Medulla oblongata (tissue), 1 donor: ENCODE measurements at regions not wholly inside any gene's neighbourhood (a gene's known extent, or its start where the extent isn't known, plus 50 kb on each side); places are given as distances from the start of the nearest gene placed in this dataset.

Experiments used
- DNase-seq: peaks from one replicate; pipeline ENCODE4 v3.0.0-alpha.2; 2015; ENCODE audit errors: extremely low spot score

- DNase-seq: no peak
Measured at GRCh38 chr10:130862626-130863025, 448.9 kb downstream of the TCERG1L start.

DNA sequence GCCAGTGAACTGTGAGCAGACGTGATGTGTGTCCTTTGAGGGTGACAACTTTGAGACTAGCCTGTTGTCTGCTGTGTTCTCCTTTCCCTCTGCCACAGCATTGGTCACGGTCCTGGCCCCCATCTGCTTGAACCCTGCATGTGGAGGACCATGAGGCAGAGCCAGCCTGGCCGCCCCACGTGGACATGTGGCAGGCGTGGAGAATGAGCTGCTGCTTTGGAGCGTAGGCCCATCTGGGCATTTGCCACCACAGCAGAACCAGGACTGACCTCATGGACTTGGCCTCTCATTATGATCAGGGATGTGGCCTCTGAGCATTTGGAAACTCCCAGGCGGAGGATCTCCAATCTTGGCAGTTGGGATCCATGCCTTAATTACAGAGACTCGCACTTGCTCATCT lies 448.5 kb downstream of the TCERG1L start:
- no peak for DNase-seq

DNA sequence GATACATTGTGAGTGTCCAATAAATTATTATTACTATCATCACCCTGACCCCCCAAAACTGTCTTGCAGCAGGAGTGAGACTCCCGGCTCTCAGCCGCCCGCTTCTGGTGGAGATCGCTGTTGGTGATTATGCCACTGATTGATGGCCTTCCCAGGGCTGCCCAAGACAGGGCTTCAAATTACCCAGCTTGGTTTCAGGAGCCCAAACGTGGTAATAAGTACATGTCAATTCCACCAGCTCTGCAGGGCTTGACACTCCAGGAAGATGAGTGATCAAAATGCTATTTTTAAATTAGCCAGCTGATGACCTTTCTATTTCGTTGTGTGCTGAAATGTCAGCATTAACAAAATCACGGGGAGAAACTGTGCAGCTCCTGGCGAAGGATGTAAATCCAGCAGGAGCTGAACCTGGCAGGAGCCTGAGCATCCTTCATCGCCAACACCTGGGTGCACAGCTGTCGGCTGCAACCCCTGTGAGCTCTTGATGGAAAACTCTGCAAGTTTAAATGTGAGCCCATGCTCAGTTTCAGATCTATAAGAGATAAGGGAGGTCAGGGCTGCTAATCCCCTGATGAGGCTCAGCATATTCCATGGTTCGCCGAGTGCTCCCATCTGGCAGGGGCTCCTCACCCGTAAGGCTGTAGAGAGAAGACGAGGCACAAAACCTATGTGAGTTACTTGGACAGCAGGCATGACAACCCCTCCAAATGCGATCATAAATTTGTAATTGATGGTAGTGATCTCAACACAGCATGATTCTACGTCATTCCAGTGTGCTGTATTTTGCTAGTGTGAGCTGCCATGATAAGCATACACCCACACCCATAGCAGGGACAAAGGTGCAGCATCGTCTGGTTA lies 446.3 kb downstream of the TCERG1L start:
- DNase-seq: no peak

DNA sequence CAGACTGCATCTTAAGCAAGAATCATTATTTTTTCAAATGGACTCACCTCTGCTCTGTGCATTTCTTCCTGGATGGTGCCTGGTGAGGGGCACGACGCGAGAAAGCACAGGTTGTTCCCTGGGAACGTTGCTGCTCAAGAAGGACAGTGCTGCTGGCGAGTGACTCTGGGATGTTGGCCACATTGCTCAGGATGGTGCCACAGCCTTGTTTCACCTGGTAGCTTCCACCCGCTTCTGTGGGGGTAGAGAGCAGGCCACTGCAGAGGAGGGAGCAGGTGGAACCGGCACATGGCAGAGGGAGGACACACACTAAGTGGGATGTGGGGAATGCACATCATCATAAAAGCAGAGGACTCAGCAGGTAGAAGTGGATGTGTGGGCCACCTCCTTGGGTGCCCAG lies 444.7 kb downstream of the TCERG1L start:
- no peak for DNase-seq

- DNase-seq: no peak
Measured at GRCh38 chr10:130867446-130868194, 443.9 kb downstream of the TCERG1L start.

DNA sequence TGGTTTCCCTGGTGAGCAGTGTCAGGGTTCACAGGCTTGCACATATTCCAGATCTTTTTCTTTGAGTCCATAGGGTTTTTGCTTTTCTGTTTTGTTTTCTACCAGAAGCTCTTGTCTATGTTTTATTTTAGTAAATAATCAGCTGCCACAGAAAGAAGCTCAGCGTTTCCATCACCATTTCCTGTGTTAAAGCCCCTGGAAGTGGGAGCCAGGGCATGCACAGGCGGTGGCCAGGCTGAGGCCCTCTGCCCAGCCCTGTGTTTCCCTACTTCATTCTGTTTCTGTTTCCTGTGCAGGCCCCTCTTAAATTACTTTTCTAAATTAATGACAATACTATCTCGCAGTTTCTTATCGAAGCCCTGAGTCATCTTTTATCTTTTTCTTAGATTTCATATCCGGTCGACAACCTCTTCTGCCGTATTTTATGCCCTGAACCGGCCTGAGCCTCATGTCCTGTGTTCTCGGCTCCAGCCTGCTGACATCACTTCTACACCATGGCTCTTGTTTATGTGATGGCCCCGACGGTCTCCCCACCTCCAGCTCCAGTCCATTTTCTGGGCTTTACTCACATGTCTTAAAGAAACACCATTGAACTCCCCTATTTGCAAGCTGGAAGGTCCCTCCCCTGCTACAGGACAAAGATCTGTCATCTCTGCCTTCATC lies 442.2 kb downstream of the TCERG1L start:
- DNase-seq: no peak

DNA sequence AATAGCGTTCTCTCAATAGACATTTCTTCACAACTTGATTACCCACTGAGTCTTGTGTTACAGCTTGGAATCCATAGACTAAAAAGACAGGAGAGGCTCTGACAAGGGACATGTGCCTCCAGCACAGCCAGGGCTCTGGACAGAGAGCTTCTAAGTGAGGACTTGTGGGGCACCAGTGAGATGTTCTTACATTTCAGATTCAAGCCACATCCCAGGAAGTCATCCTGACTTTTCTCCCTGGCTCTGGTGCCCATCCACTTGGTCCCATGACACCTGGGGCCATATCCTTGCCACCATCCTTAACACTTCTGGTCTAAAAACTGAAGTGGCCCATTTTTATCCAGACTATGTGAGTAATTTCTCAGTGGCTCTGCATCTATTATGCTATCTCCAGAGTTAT lies 440.1 kb downstream of the TCERG1L start:
- DNase-seq: no peak

DNA sequence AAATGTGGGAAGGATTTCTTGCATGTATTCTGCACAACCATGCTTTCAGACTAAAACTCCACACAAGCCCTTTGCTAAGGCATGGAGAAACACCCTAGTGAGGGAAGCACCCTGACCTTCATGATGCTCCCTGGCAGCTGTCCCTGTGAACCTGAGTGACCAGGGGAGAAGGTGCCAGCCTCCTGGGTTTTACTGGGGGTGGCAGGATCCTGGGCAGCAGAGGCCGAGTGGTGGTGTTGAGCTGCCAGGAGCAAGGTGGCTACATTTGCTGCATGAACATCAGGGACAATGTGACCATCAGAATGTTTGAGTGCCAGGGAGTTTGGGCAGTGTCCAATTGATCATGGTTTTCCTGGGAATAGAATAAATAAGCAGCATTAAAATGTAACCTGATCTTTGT lies 437.9 kb downstream of the TCERG1L start:
- DNase-seq: no peak

- no peak for DNase-seq
Measured at GRCh38 chr10:130875116-130875515, 436.4 kb downstream of the TCERG1L start.

DNA sequence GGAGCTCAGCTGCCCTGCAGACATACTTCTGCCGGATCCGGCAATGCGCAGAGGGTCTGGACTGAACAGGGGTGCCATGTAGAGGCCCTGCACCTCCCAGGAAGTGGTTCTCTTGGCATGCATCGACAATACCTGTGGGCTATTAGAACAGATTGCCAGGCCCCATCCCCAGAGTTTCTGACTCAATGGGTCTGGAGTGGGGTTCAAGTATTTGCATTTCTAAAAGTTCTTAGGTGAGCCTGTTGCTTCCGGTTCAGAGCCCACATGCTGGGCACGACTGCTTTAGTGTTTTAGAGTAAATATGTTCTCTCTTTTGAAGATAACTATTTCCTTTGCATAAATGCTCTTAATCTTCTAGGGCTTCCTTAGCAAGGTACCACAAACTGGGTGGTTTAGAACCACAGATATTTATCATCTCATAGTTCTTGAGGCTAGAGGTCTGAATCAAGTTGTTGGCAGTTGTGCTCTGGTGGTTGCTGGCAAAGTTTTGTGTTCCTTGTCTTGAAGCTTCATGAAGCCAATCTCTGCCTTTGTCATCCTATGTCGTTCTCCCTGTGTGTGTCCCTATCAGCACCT lies 435.5 kb downstream of the TCERG1L start:
- no peak for DNase-seq

- DNase-seq: no peak
Measured at GRCh38 chr10:130877126-130877525, 434.4 kb downstream of the TCERG1L start.

GRCh38 chr10:130878131-130878530 lies 433.4 kb downstream of the TCERG1L start:
- DNase-seq: no peak

DNA sequence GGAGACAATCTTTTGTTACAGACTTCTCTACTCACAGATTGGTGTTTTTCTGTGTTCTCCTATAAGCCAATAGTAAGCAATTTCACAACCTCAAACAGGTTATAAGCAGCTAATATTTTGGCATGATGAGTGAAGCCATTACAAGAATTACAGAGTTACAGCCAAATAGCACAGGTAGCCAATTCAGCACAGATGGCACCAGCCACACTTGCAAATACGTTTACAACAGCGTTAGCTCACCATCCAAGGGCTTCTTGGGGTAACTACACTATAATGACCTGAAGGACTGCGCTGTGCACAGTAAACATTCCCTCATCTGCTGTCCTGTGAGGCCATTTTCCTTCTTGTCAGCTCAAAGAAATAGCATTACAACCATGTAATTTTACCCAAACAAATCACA lies 428.6 kb downstream of the TCERG1L start:
- no peak for DNase-seq

- no peak for DNase-seq
Measured at GRCh38 chr10:130884456-130884855, 427.1 kb downstream of the TCERG1L start.

DNA sequence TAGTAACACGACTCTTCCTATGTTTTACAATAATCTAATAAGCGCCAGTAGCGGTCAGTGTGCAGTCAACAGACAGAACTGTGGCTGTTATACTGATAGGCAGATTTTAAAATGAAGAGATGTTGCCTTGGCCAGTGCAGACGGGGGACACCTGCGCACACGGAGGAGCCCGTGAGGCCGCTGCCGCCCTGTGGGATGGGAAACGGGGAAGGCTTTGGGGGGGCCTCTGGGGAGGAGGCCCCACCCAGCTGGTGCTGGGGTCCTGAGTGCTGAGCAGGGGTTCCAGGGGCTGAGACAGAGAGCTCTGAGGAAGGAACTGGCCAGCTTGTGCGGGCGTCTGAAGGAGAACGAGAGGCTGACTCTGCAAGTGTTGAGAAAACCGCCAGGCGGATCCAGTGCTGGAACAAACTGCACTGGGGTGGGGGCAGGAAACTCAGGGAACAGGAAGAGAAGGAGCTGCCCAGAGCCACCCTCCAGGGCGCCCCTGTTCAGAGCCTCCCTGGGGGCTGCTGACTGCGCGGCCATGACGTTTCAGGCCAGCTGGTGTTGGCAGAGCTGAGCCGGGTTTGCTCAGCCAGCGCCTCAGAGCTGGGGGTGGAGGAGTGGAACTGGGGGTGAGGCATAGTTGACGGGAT lies 426.4 kb downstream of the TCERG1L start:
- DNase-seq: no peak

GRCh38 chr10:130887170-130887569 lies 424.4 kb downstream of the TCERG1L start:
- DNase-seq: no peak

DNA sequence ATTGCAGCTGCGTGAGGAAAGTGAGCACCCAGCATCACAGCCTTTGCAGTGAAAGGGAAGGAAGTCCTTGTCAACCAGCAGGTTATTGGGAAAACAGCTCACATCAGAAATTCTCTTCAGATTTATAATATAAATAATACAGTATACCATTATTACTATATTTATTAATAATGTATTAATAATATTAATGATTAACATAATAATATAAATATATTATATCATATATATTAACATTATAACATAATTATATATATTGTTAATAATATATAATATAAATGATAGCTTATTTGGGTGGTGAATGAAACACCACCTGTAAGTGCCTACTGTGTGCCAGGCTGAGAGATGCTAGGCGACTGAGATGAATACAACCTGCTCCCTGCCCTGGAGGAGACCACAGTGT lies 423.0 kb downstream of the TCERG1L start:
- no peak for DNase-seq

DNA sequence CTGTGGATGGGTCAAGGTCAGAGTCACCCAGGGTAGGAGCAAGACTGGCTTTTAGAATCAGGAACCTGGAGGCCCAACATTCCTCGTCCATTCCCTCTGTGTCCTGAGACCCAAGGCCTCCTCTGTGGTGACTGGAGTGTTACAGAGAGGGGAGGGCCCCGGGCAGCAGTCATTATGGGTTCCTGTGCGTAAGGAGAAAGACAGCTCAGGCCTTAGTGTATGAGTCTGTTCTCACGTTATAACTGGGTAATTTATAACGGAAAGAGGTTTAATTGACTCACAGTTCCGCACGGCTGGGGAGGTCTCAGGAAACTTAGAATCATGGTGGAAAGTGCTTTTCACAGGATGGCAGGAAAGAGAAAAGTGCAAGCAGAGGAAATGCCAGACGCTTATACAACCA lies 422.3 kb downstream of the TCERG1L start:
- no peak for DNase-seq

GRCh38 chr10:130889780-130890179 lies 421.7 kb downstream of the TCERG1L start:
- DNase-seq: no peak

DNA sequence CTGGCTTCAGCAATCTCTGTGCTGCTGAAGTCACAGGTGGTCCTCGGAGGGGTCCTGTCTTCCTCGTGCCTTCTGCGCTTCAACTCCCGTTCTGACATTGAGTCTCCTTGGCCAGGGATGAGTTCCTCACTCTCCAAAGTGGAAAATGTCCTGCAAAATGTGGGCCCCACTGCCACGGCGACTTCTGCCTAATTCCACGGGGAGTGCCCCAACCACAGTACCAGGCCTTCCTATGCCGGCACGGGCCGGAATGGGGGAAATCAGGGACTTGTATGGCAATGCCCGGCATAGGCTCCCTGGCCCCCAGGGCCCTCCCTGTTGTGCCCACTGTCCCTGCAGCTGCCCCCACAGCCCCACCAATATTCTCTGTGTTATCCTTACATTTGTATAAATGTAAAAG lies 420.5 kb downstream of the TCERG1L start:
- no peak for DNase-seq

- DNase-seq: no peak
Measured at GRCh38 chr10:130894471-130894870, 417.1 kb downstream of the TCERG1L start.

- DNase-seq: no peak
Measured at GRCh38 chr10:130895161-130895560, 416.4 kb downstream of the TCERG1L start.
